GM12878 (cell line): ENCODE measurements at regions not wholly inside any gene's neighbourhood (a gene's known extent, or its start where the extent isn't known, plus 50 kb on each side); places are given as distances from the start of the nearest gene placed in this dataset.

Experiments used
- ASH2L ChIP-seq: fragments of 300-600, 200-600 bp; sonication (generic); IDR thresholded peaks from 2 replicates; pipeline ENCODE4 v1.6.1; 2017; ENCODE audit warnings: low read depth, mild to moderate bottlenecking, borderline replicate concordance
- BACH1 ChIP-seq: fragments of 450-650 bp; IDR thresholded peaks from 2 replicates; pipeline ENCODE4 v1.6.1; 2017; ENCODE audit warnings: mild to moderate bottlenecking, borderline replicate concordance
- CTCF ChIP-seq, 3 experiments: IDR thresholded peaks in 2 of 3; conservative IDR thresholded peaks in 1 of 3; 2 replicates each; pipeline ENCODE4 v1.5.1; 2011; ENCODE audit warnings: low read depth in 3 of 3, low read length in 3 of 3, mild to moderate bottlenecking in 3 of 3, control low read depth in 2 of 3, moderate library complexity in 2 of 3, inconsistent platforms in 1 of 3, mixed read lengths in 1 of 3; ENCODE audit not compliant: control insufficient read depth in 2 of 3, insufficient read depth in 1 of 3; ENCODE audit errors: extremely low read depth in 1 of 3
- EP300 ChIP-seq, 2 experiments: fragments of 150-350 bp in 1 of 2; IDR thresholded peaks; 2 replicates each; pipeline ENCODE4 v1.6.1; 2011 to 2012; ENCODE audit warnings: low read depth in 2 of 2, low read length in 2 of 2, borderline replicate concordance in 1 of 2, improper control_type of control experiment in 1 of 2, inconsistent platforms in 1 of 2; ENCODE audit not compliant: control insufficient read depth in 1 of 2
- MYC ChIP-seq: IDR thresholded peaks from 2 replicates; pipeline ENCODE4 v1.6.1; 2011; ENCODE audit warnings: mild to moderate bottlenecking, low read length, moderate library complexity, inconsistent platforms; ENCODE audit not compliant: insufficient read depth, insufficient replicate concordance, insufficient read length, severe bottlenecking
- POLR2A ChIP-seq: IDR thresholded peaks from 2 replicates; pipeline ENCODE4 v1.6.1; 2011; ENCODE audit warnings: low read depth, mild to moderate bottlenecking, low read length
- RAD51 ChIP-seq: fragments of 450-650 bp; IDR thresholded peaks from 2 replicates; pipeline ENCODE4 v1.6.1; 2016; ENCODE audit warnings: moderate library complexity, mild to moderate bottlenecking, inconsistent platforms
- REST ChIP-seq: IDR thresholded peaks from 2 replicates; pipeline ENCODE4 v1.6.1; 2012; ENCODE audit warnings: mild to moderate bottlenecking, low read depth, low read length
- SRF ChIP-seq, 2 experiments: IDR thresholded peaks; 2 replicates each; pipeline ENCODE4 v1.6.1; 2011; ENCODE audit warnings: low read depth in 2 of 2, low read length in 2 of 2, mild to moderate bottlenecking in 1 of 2, moderate library complexity in 1 of 2
- USF2 ChIP-seq: IDR thresholded peaks from 2 replicates; pipeline ENCODE4 v1.6.1; 2011; ENCODE audit warnings: low read depth, low read length, improper control_type of control experiment, borderline replicate concordance

GRCh38 chr18:76674596-76674995 is 147.8 kb upstream of the ZNF236 start:
- TF ChIP-seq BACH1 (no peak), SRF (IDR thresholded peaks at IDR 0.05; ENCODE audit: low read depth in 2 of 2, low read length in 2 of 2) (no peak), REST (no peak), ASH2L (no peak), POLR2A (no peak), USF2 (no peak), CTCF (IDR thresholded peaks at IDR 0.05 in 2 of 3, conservative IDR thresholded peaks at IDR 0.05 in 1 of 3; ENCODE audit: control insufficient read depth in 2 of 3, extremely low read depth in 1 of 3, insufficient read depth in 1 of 3, low read depth in 3 of 3, low read length in 3 of 3) (no peak), RAD51 (no peak), EP300 (IDR thresholded peaks at IDR 0.05; ENCODE audit: borderline replicate concordance in 1 of 2, control insufficient read depth in 1 of 2, low read depth in 2 of 2, low read length in 2 of 2) (no peak), MYC (no peak)
